A673 (cell line): ENCODE measurements at regions not wholly inside any gene's neighbourhood (a gene's known extent, or its start where the extent isn't known, plus 50 kb on each side); places are given as distances from the start of the nearest gene placed in this dataset.

ENCODE experiments used
- BruUV-seq: library from RNA; stranded (reverse); fragments of 400-500 nt; replicated peaks from 2 replicates; lab custom pipeline; 2021; lab: Mats Ljungman, UMichigan
- CTCF ChIA-PET: fragments of 300-600 bp; sonication (Branson Sonifier 250); formaldehyde crosslinking; loops from one replicate; lab custom pipeline; 2022; ENCODE audit warnings: antibody characterized with exemption; lab: Charles Lee
- POLR2A ChIA-PET: fragments of 300-600 bp; sonication (Branson Sonifier 250); formaldehyde crosslinking; loops from one replicate; lab custom pipeline; 2022; ENCODE audit warnings: antibody characterized with exemption; ENCODE audit not compliant: low non-redundant PET; lab: Charles Lee
- DNase-seq: peaks from one replicate; pipeline ENCODE4 v3.0.0-alpha.2; 2015; ENCODE audit warnings: low spot score
- H3K27ac ChIP-seq: fragments of 200-600 bp; sonication (generic); 2 replicates; pipeline ENCODE4 v1.5.1; 2016; ENCODE audit warnings: mixed run types, low read depth, mild to moderate bottlenecking, mixed read lengths, antibody characterized with exemption, low read length; ENCODE audit not compliant: poor library complexity, severe bottlenecking
- H3K27me3 ChIP-seq: fragments of 200-600 bp; sonication (generic); replicated peaks from 2 replicates; pipeline ENCODE4 v1.6.1; 2017; ENCODE audit warnings: mixed run types, low read depth, mild to moderate bottlenecking, mixed read lengths, antibody characterized with exemption, low read length; ENCODE audit not compliant: insufficient read depth, poor library complexity
- H3K36me3 ChIP-seq: fragments of 200-600 bp; sonication (generic); 2 replicates; pipeline ENCODE4 v1.6.1; 2016; ENCODE audit warnings: mixed run types, mild to moderate bottlenecking, mixed read lengths, antibody characterized with exemption, low read length; ENCODE audit not compliant: insufficient read depth, poor library complexity, severe bottlenecking
- H3K4me1 ChIP-seq: fragments of 200-600 bp; sonication (generic); 2 replicates; pipeline ENCODE4 v1.6.1; 2017; ENCODE audit warnings: mixed run types, mild to moderate bottlenecking, mixed read lengths, antibody characterized with exemption, low read length; ENCODE audit not compliant: insufficient read depth, poor library complexity, severe bottlenecking
- H3K4me3 ChIP-seq: fragments of 200-600 bp; sonication (generic); 2 replicates; pipeline ENCODE4 v1.5.1; 2016; ENCODE audit warnings: low read depth, mixed run types, mild to moderate bottlenecking, mixed read lengths, low read length; ENCODE audit not compliant: poor library complexity, severe bottlenecking
- H3K9me3 ChIP-seq: fragments of 200-600 bp; sonication (generic); 2 replicates; pipeline ENCODE4 v1.6.1; 2016; ENCODE audit warnings: mixed run types, low read depth, mild to moderate bottlenecking, mixed read lengths, antibody characterized with exemption, low read length; ENCODE audit not compliant: poor library complexity, severe bottlenecking
- EZH2 ChIP-seq: fragments of 200-600 bp; sonication (generic); IDR thresholded peaks from 2 replicates; pipeline ENCODE4 v1.6.1; 2017; ENCODE audit warnings: borderline replicate concordance, low read depth, mild to moderate bottlenecking, mixed read lengths, antibody characterized with exemption, low read length; ENCODE audit not compliant: poor library complexity, severe bottlenecking
- intact Hi-C: fragments of 100-400 bp; cut with micrococcal nuclease; formaldehyde crosslinking; loops from one replicate; pipeline ENCODE4 v1.10.0; 2022; ENCODE audit not compliant: unreplicated experiment
- TF ChIP-seq, protein P1 (sequence below): fragments of 300-800, 200-600 bp; sonication (generic); conservative IDR thresholded peaks from 2 replicates; pipeline ENCODE4 v1.5.1; 2017; ENCODE audit warnings: low read depth, mild to moderate bottlenecking, antibody characterized with exemption, low read length, moderate library complexity, mixed read lengths

DNA sequence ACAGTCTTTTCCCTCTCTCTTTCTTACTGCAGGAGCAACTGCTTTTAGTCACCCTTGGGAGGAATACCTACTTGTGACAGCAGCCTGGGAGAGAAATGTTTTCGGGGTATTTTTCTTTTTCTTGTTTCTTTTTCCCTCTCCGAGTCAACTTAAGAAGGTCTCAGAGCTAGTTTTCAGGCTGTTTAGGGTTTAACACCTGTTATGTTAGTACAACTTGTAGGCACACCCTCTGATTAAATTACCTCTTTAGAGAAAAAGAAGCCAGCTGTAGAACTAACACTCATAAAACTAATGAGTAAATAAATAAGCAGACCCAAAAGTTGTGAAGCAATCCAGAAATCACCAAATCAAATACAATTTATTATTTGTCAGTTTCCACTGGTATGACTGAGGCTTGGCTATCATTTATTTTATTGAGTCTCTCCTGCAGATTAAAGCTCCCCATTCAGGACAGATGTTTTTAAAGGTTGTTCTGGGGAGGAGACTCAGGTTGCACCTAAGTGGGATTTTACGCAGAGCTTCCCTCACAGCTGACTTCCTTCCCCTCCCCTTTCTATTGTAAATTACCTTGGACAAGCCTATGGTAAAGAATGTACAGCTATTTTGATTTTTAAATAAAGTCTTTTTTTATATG, 112.5 kb downstream of the FOXB1 start:
- H3K4me1 ChIP-seq: peaks cover 29% of the 10 kb centered on the region
- H3K4me3 ChIP-seq: no peak overlapping the region

GRCh38 chr15:60118146-60118545, 114.0 kb downstream of the FOXB1 start:
- TF ChIP-seq, protein P1, sequence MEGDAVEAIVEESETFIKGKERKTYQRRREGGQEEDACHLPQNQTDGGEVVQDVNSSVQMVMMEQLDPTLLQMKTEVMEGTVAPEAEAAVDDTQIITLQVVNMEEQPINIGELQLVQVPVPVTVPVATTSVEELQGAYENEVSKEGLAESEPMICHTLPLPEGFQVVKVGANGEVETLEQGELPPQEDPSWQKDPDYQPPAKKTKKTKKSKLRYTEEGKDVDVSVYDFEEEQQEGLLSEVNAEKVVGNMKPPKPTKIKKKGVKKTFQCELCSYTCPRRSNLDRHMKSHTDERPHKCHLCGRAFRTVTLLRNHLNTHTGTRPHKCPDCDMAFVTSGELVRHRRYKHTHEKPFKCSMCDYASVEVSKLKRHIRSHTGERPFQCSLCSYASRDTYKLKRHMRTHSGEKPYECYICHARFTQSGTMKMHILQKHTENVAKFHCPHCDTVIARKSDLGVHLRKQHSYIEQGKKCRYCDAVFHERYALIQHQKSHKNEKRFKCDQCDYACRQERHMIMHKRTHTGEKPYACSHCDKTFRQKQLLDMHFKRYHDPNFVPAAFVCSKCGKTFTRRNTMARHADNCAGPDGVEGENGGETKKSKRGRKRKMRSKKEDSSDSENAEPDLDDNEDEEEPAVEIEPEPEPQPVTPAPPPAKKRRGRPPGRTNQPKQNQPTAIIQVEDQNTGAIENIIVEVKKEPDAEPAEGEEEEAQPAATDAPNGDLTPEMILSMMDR: no peak
- no peak for TF ChIP-seq EZH2
- H3K4me3 ChIP-seq: no peak overlapping the region
- no peaks in the 10 kb centered on the region for H3K9me3 ChIP-seq
- intact Hi-C loops: no loop called here
- H3K27me3 ChIP-seq: no peaks in the 10 kb centered on the region
- no TSS peak for BruUV-seq
- ChIA-PET CTCF (no interaction called here), POLR2A (interaction anchor here (0.6 kb wide), 1 partner anchor 243 kb away, joined by 4 read pairs; no protein-coding TSS in a partner anchor)
- H3K27ac ChIP-seq: no peak overlapping the region
- no peak for DNase-seq
- no peaks in the 10 kb centered on the region for H3K36me3 ChIP-seq
- peaks cover 29% of the 10 kb centered on the region for H3K4me1 ChIP-seq

More for the DNA sequence above, 112.5 kb downstream of the FOXB1 start:
- TF ChIP-seq, protein P1: no peak
- TF ChIP-seq EZH2: no peak
- Histone ChIP-seq H3K36me3 (no peaks in the 10 kb centered on the region), H3K27me3 (no peaks in the 10 kb centered on the region), H3K9me3 (no peaks in the 10 kb centered on the region), H3K27ac (no peak overlapping the region)
- ChIA-PET POLR2A (interaction anchor here (0.6 kb wide), 1 partner anchor 191 kb away, joined by 5 read pairs; no protein-coding TSS in a partner anchor), CTCF (no interaction called here)
- no peak for DNase-seq
- intact Hi-C loops: no loop called here
- no TSS peak for BruUV-seq

GRCh38 chr15:60118626-60119025, 114.5 kb downstream of the FOXB1 start:
- no peaks in the 10 kb centered on the region for H3K36me3 ChIP-seq
- no peak for DNase-seq
- intact Hi-C loops: no loop called here
- ChIA-PET POLR2A (interaction anchor here (0.6 kb wide), 1 partner anchor 243 kb away, joined by 4 read pairs; no protein-coding TSS in a partner anchor), CTCF (no interaction called here)
- H3K27ac ChIP-seq: no peak overlapping the region
- no peaks in the 10 kb centered on the region for H3K27me3 ChIP-seq
- TF ChIP-seq EZH2: no peak
- TF ChIP-seq, protein P1: no peak
- H3K4me1 ChIP-seq: peaks cover 29% of the 10 kb centered on the region
- BruUV-seq: no TSS peak
- no peak overlapping the region for H3K4me3 ChIP-seq
- no peaks in the 10 kb centered on the region for H3K9me3 ChIP-seq
